ENCODE measurements at regions not wholly inside any gene's neighbourhood (a gene's known extent, or its start where the extent isn't known, plus 50 kb on each side); places are given as distances from the start of the nearest gene placed in this dataset.

DNA sequence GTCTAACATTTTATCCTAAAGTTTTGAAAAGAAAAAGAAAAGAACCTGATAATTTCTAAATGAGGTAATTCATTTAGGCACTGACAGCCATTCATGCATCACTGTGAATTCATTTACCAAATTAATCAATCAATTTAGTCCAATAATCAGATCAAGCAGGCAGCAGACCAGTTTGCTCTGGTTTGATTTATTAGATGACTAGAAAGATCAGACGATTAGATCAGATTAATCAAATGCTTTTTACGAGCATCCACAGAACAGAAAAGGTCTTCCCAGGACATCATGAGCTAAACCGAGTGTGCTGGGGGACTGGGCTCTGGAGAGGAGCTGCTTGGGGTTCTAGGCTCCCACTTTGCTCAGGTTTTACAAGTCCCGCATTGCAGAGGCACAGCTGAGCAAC lies 226.5 kb upstream of the MYO3A start:
- H3K4me1 Mint-ChIP-seq = no peaks in the 10 kb centered on the region
- intact Hi-C loops (cut with micrococcal nuclease) = no loop called here
- H3K27me3 Mint-ChIP-seq (ENCODE audit: low read depth in 3 of 3) = no peaks in the 10 kb centered on the region
- H3K4me3 ChIP-seq (replicated peaks in 1 of 3; ENCODE audit: low read depth in 2 of 3, low read length in 3 of 3) = no peak overlapping the region
- no peak overlapping the region for H3K27ac Mint-ChIP-seq
- TF ChIP-seq, protein P1, sequence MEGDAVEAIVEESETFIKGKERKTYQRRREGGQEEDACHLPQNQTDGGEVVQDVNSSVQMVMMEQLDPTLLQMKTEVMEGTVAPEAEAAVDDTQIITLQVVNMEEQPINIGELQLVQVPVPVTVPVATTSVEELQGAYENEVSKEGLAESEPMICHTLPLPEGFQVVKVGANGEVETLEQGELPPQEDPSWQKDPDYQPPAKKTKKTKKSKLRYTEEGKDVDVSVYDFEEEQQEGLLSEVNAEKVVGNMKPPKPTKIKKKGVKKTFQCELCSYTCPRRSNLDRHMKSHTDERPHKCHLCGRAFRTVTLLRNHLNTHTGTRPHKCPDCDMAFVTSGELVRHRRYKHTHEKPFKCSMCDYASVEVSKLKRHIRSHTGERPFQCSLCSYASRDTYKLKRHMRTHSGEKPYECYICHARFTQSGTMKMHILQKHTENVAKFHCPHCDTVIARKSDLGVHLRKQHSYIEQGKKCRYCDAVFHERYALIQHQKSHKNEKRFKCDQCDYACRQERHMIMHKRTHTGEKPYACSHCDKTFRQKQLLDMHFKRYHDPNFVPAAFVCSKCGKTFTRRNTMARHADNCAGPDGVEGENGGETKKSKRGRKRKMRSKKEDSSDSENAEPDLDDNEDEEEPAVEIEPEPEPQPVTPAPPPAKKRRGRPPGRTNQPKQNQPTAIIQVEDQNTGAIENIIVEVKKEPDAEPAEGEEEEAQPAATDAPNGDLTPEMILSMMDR (IDR thresholded peaks at IDR 0.05) = no peak
- no peak overlapping the region for H2AFZ ChIP-seq (ENCODE audit: insufficient read depth, low read depth, low read length, poor library complexity, severe bottlenecking)
- no peak overlapping the region for H3K4me2 ChIP-seq (replicated peaks; ENCODE audit: extremely low read depth, low read length, poor library complexity, severe bottlenecking)
- H3K9ac ChIP-seq (ENCODE audit: insufficient read depth, low read length, poor library complexity, severe bottlenecking) = no peak overlapping the region
- no peaks in the 10 kb centered on the region for H3K9me3 Mint-ChIP-seq
- H3K79me2 ChIP-seq (ENCODE audit: insufficient read depth, low read length) = no peaks in the 10 kb centered on the region
- no peaks in the 10 kb centered on the region for H3K27me3 ChIP-seq (ENCODE audit: control insufficient read depth in 2 of 2, insufficient read depth in 2 of 2, low read length in 2 of 2)
- no peaks in the 10 kb centered on the region for H3K4me1 ChIP-seq (ENCODE audit: control insufficient read depth in 1 of 2, insufficient read depth in 2 of 2, low read length in 2 of 2)
- 95% methylated on average over 3 of the region's 4 CpGs for WGBS (ENCODE audit: insufficient coverage)
- no peak for DNase-seq
- no peak overlapping the region for H3K27ac ChIP-seq (ENCODE audit: low read depth in 1 of 2, low read length in 2 of 2)
- H3K4me3 Mint-ChIP-seq = no peak overlapping the region
- no peaks in the 10 kb centered on the region for H3K36me3 ChIP-seq (replicated peaks in 1 of 2; ENCODE audit: control insufficient read depth in 1 of 2, insufficient read depth in 2 of 2, low read length in 2 of 2)
- no peaks in the 10 kb centered on the region for H3K36me3 Mint-ChIP-seq
- H3K9me3 ChIP-seq (replicated peaks in 1 of 2; ENCODE audit: control insufficient read depth in 1 of 2, insufficient read depth in 1 of 2, low read length in 2 of 2) = no peaks in the 10 kb centered on the region
- no peaks in the 10 kb centered on the region for H4K20me1 ChIP-seq (ENCODE audit: insufficient read depth, low read length)

DNA sequence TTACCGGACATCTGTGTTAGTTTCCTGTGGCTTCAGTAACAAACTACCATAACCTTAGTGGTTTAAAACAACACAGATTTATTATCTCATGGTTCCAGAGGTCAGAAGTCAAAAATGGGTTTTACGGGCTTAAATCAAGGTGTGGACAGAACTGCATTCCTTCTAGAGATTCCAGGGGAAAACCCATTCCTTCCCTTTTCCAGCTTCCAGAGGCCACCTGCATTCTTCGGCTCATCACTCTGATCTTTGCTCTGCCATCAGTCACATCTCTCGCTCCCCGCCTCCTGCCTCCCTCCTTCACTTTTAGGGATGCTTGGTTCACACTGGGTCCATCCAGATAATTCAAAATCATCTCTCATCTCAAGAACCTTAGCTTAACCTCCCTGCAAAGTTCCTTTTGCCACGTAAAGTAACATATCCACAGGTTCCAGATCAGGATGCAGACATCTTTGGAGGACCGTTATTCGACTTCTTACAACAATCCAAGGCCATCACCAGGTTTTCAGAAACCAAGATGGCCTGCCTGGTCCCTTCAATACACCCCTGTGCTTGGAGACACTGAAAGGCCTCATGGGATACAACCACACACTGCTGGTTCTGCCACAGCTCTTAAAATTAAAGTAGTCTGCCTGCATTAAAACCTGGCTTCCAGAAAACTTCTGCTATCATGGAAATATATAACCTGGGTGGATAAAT lies 225.9 kb upstream of the MYO3A start:
- 84% methylated on average over 8 of the region's 8 CpGs for whole genome bisulfite sequencing (ENCODE audit: insufficient coverage)
- H3K9ac ChIP-seq (ENCODE audit: insufficient read depth, low read length, poor library complexity, severe bottlenecking) = no peak overlapping the region
- no peaks in the 10 kb centered on the region for H3K9me3 ChIP-seq (replicated peaks in 1 of 2; ENCODE audit: control insufficient read depth in 1 of 2, insufficient read depth in 1 of 2, low read length in 2 of 2)
- no peaks in the 10 kb centered on the region for H4K20me1 ChIP-seq (ENCODE audit: insufficient read depth, low read length)
- no peaks in the 10 kb centered on the region for H3K36me3 ChIP-seq (replicated peaks in 1 of 2; ENCODE audit: control insufficient read depth in 1 of 2, insufficient read depth in 2 of 2, low read length in 2 of 2)
- no peak overlapping the region for H3K4me3 ChIP-seq (replicated peaks in 1 of 3; ENCODE audit: low read depth in 2 of 3, low read length in 3 of 3)
- Mint-ChIP-seq H3K4me1 (no peaks in the 10 kb centered on the region), H3K36me3 (no peaks in the 10 kb centered on the region), H3K4me3 (no peak overlapping the region), H3K9me3 (no peaks in the 10 kb centered on the region), H3K27ac (no peak overlapping the region), H3K27me3 (ENCODE audit: low read depth in 3 of 3) (no peaks in the 10 kb centered on the region)
- no peak overlapping the region for H2AFZ ChIP-seq (ENCODE audit: insufficient read depth, low read depth, low read length, poor library complexity, severe bottlenecking)
- no peaks in the 10 kb centered on the region for H3K27me3 ChIP-seq (ENCODE audit: control insufficient read depth in 2 of 2, insufficient read depth in 2 of 2, low read length in 2 of 2)
- no peak overlapping the region for H3K4me2 ChIP-seq (replicated peaks; ENCODE audit: extremely low read depth, low read length, poor library complexity, severe bottlenecking)
- H3K79me2 ChIP-seq (ENCODE audit: insufficient read depth, low read length) = no peaks in the 10 kb centered on the region
- H3K27ac ChIP-seq (ENCODE audit: low read depth in 1 of 2, low read length in 2 of 2) = no peak overlapping the region
- no peak for DNase-seq
- H3K4me1 ChIP-seq (ENCODE audit: control insufficient read depth in 1 of 2, insufficient read depth in 2 of 2, low read length in 2 of 2) = no peaks in the 10 kb centered on the region
- intact Hi-C loops (cut with micrococcal nuclease) = no loop called here
- TF ChIP-seq, protein P1 (IDR thresholded peaks at IDR 0.05) = no peak
